AML-193 (cell line): ENCODE measurements at regions not wholly inside any gene's neighbourhood (a gene's known extent, or its start where the extent isn't known, plus 50 kb on each side); places are given as distances from the start of the nearest gene placed in this dataset.
"Not testable (repeated sequence)": the region's sequence is repeated elsewhere in the genome, so short reads cannot be mapped to it uniquely, and the experiment has no call there.

Experiments
- DNase-seq, 2 experiments: peaks; one replicate each; lab custom pipeline; 2025; lab: John Stamatoyannopoulos, UW

- DNase-seq, result no peak
Measured at GRCh38 chr12:74280156-74280655, 257.4 kb upstream of the ATXN7L3B start.

- not testable (repeated sequence) for DNase-seq
Measured at GRCh38 chr12:74281401-74282180, 256.0 kb upstream of the ATXN7L3B start.

- DNase-seq, result no peak
Measured at GRCh38 chr12:74283646-74284045, 254.0 kb upstream of the ATXN7L3B start.

- DNase-seq, result no peak
Measured at GRCh38 chr12:74285773-74286172, 251.9 kb upstream of the ATXN7L3B start.

DNA sequence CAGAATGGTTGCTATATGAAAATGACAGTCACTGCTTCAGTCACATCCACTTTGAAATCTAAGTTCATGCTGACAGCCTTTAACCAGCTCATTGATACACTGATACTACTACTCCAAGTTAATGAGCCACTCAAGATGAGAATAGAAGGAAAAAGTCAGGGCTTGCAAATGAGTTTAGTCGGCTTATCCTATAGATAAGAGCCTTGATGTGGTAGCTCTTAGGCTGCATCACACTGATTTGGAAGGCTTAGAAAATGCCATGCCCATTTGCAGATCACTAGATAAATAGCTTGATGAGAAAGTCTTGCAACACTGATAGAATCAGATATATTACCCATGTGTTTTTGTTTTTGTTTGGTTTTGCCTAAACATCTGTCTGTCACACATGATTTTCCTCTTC, 251.4 kb upstream of the ATXN7L3B start:
- DNase-seq, result no peak

DNA sequence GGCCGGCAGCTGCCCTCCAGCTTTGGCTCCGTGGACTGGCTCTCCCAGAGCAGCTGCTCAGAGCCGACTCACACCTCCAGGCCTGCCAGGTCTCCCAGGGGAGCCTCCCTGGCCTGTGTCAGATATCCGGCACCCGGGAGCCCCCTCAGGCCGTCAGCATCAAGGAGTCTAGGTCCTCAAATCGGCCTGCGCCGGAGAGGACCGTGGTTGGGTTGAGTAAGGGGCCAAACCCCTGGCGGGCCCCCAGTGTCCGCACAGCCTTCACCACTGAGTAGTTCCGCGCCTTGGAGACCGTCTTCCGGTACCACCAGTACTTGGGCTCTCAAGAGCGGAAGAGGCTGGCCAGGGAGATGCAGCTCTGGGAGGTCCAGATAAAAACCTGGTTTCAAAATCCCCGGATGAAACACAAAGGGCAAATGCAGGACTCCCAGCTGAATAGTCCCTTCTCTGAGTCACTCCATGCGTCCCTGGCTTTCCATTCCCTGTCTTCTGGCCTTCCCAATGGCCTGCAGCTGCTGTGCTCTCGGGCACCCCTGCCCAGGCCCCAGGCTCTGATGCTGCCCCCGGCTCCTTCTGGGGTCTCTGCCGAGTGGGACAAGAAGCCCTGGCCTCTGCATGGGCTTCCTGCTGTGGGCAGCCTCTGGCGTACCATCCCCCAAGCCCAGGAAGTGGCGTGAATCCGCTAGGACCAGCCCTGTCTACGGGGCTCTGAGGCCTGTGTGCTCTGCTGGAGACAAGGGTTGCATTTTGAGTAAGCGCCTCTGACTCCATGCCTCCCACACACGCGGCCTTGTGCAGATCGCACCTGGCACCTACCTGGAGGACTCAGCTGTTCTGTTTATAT, 245.1 kb upstream of the ATXN7L3B start:
- no peak for DNase-seq

DNA sequence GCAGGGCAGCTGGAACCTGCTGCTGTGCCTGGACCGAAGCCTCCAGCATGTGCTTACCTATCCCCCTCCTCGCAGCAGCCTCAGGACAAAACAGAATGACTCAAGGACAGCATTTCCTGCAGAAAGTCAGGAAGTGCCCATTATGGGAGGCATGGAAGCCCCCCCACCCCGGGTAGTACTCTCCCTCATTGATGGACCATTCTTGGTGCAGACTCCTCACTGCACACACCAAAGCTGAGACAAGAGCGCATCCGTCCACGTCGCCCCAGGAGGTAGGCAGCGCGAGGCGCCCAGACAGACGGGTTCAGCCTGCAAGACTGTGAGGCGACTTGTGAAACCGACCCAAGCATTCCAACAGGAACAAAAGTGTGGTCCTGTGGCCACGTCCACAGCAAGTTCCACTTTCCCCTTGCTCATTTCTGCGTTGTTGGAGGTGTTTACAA, 243.9 kb upstream of the ATXN7L3B start:
- no peak for DNase-seq

GRCh38 chr12:74317078-74317601, 220.5 kb upstream of the ATXN7L3B start:
- no peak for DNase-seq

- DNase-seq, result no peak
Measured at GRCh38 chr12:74317741-74318140, 219.9 kb upstream of the ATXN7L3B start.

- DNase-seq, result no peak
Measured at GRCh38 chr12:74319886-74320285, 217.7 kb upstream of the ATXN7L3B start.

DNA sequence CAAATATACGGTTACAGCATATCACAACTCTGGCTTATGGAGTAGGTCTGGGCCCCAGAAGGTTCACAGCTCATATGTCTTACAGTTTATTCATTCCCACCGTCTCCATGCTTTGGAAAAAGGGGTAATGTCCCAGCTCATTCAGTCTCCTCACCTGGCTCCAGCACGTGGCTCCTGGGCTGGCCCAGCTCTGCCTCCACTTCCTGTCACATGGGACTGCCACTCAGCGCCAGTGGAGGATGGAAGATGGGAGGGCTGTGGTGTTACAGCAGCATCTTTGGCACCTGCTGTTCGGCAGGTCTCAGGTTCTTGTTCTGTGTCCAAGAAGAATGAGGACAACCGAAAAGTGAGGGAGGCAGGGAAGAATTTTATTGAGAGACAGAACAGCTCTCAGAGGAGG, 216.3 kb upstream of the ATXN7L3B start:
- DNase-seq, result no peak

DNA sequence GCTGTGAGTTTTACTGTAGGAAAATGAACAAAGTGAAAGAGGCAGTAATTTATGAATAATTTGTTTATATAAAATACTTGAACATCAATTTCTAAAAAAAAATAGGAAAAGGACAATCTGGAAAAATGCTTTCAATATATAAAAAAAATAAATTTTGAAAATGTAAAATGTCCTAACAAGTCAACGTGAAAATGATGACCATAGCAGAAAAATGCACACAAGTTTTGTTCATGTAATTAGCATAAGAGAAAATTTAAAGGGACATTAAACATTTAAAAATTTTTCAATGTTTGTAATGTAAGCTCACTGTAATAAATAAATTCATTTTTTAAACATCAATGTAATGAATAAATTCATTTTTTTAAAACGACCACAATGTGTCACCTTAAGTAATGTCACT, 214.8 kb upstream of the ATXN7L3B start:
- no peak for DNase-seq

DNA sequence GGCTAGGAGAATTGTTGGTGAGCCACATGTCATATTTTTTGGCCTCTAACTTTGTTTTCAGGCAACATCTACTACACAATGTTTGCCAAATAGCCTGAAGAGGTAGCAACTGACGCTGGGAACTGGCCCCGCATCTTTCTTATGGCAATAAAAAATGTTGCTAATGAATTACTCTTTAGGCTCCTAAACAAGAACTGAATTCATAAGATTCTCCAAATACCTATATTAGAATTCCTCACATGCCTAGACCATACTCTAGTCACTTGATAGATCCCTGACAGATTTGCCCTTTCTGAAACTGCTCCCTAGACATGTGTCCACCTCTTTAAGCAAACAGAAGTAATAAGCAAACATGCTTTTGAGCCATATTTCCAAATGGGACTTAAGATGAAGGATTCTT, 209.0 kb upstream of the ATXN7L3B start:
- no peak for DNase-seq

- DNase-seq, result no peak
Measured at GRCh38 chr12:74334780-74335179, 202.9 kb upstream of the ATXN7L3B start.

- DNase-seq, result no peak
Measured at GRCh38 chr12:74337951-74338350, 199.7 kb upstream of the ATXN7L3B start.

- DNase-seq, result no peak
Measured at GRCh38 chr12:74339211-74339610, 198.4 kb upstream of the ATXN7L3B start.

DNA sequence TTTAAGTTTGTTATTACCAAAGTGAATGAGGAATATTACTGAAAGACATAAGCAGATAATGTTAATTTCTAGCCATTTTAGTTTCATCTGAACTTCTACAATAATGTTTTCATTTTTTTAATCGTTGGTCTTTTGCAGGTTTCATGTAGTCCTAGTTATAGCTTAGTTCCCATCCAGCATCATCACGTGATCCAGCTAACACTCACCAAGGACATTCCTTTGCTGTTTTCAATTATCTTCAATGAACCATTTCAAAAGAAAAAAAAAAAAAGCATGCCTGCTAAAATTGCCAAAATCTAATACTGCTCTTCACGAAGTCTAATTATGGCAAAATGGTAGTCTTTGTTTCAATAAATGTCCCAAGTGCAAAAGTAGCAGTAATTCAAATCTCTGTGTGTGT, 187.7 kb upstream of the ATXN7L3B start:
- no peak for DNase-seq

GRCh38 chr12:74365178-74365964, 172.3 kb upstream of the ATXN7L3B start:
- DNase-seq, result peak; percentile 17 to 22

DNA sequence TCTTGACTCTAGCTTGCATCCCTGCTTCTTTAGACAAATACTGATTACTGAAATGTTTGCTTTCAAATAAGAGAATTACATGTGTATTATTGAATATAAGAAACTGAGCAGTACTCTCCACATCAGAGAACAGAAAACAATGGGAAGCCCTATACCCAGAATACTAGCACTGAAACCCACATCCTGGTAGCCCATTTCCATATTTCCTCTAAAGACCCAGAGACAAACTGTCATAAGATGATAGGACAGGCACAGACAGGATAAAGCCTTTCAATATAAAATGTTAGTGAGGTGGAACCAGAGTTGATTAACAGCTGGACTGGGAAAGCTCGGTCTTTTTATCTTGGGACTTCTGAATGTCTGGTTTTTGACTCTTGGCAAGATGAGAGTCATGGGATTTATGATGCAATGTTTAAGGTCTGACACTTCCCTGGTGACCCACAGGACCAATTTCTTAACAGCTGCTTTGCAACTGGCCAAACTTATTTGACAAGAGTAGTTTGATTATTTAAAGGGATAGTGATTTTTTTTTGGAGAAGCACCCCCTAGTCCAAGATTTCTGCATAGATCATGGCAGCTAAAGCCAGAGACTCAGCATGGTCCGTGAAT, 166.9 kb upstream of the ATXN7L3B start:
- DNase-seq, result no peak

DNA sequence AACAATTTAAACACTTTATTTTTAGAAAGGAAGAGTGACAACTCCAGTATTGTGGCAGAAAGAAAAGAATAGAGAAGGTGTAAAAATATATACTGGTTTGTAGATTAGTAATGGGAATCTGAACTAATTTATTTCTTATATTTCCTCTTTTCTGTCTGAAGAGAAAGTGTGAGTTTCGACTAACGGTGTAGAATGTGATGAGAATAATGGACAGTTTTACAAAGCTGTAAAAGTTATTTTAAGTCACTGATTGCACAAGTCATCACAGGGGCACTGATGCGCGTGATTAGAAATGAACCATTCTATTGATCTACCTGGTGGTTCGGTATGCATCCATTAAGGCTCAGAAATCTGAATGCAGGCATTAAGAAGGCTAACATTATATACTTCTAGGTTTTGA, 158.5 kb upstream of the ATXN7L3B start:
- DNase-seq, result no peak

DNA sequence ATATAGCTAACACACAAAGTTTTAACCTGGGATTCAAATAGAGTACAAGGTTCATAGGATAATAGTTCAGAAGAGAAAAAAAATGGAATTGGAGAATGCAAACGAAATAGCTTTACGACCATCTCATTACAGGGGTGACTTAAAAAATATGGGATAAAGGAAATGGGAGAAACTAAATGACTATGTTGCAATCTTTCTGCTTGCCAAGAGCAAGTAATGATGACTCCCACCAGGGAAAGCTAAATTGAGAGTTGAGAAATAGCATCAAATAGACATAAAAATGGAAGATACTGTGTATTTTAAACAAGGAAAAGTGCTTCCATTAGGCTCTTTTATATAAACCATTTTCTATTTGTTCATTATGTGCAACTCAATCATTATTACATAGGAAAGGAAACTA, 155.7 kb upstream of the ATXN7L3B start:
- DNase-seq, result no peak

- no peak for DNase-seq
Measured at GRCh38 chr12:74382983-74383382, 154.7 kb upstream of the ATXN7L3B start.
